ENCODE measurements at regions not wholly inside any gene's neighbourhood (a gene's known extent, or its start where the extent isn't known, plus 50 kb on each side); places are given as distances from the start of the nearest gene placed in this dataset.

GRCh38 chr9:118008246-118008645 is 304.0 kb downstream of the TLR4 start:
- TF ChIP-seq CTCF (conservative IDR thresholded peaks at IDR 0.05) = no peak
- TF ChIP-seq EZH2 (IDR thresholded peaks at IDR 0.05; ENCODE audit: low read depth) = no peak
